ENCODE measurements at regions not wholly inside any gene's neighbourhood (a gene's known extent, or its start where the extent isn't known, plus 50 kb on each side); places are given as distances from the start of the nearest gene placed in this dataset.

GRCh38 chr11:11789735-11790369 is 51.9 kb upstream of the USP47 start:
- no peak for DNase-seq (ENCODE audit: low read depth, low spot score)

GRCh38 chr11:11788063-11788710 is 53.6 kb upstream of the USP47 start:
- no peak for DNase-seq (ENCODE audit: low read depth, low spot score)

DNA sequence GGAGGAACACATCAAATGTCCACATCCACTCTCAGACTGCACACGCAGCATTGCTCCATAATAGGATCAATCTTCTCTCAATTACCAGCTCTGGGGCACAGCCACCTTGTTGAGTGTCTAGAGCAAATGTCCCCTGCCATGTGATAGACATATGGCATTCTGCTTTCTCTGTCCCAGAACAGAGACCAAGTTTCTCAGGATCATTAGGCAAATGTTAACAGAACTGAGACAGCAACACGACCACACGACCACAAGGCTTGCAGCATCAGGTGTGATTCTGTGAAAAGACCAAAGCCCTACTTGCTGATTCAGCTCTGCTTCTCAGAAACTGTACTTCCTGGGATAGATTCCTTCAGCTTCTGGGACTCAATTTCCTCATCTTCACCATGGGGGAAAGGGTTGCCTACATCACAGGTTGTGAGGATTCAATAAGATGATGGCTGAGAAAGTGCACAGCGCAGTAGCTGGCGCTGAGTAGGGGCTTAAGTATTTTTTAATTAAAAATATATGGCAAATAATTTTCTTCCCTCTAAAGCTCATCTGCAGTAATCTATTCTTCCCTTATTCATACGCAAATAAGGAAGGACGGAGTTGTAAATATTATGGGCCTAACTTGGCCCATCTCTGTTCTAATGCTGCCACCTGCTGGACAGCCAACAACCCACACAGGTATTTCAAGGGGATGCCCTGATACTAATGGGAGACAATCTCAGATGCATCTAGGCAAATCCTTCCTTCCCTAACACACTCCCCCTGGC is 54.3 kb upstream of the USP47 start:
- DNase-seq (ENCODE audit: low read depth, low spot score): peak; percentile 54

GRCh38 chr11:11786771-11787170 is 55.0 kb upstream of the USP47 start:
- DNase-seq (ENCODE audit: low read depth, low spot score): peak; percentile 21

- no peak for DNase-seq (ENCODE audit: low read depth, low spot score)
Observed at GRCh38 chr11:11786234-11786633, 55.5 kb upstream of the USP47 start.

GRCh38 chr11:11782532-11783110 is 59.2 kb upstream of the USP47 start:
- DNase-seq (ENCODE audit: low read depth, low spot score): no peak

DNA sequence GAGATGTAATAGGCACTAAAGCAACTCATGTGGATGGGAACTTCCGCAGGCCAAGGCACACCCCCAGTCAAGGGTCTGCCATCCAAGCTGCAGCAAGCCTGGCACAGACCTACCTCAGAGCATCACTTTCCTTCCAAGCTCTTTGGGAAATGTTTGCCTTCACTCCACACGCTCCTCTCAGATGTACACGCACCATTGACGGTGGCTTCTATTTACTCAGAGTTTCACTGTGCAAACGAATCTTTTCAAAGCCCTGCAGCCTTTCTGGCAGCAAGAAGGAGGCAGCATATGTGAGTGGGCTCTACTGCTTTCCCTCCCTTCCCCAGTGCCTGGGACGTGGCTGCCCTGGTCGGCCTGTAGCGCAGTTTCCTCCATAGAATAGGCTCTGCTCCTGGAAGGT is 60.9 kb upstream of the USP47 start:
- no peak for DNase-seq (ENCODE audit: low read depth, low spot score)

GRCh38 chr11:11779975-11780374 is 61.8 kb upstream of the USP47 start:
- no peak for DNase-seq (ENCODE audit: low read depth, low spot score)

- DNase-seq (ENCODE audit: low read depth, low spot score): no peak
Observed at GRCh38 chr11:11777897-11778296, 63.9 kb upstream of the USP47 start.

DNA sequence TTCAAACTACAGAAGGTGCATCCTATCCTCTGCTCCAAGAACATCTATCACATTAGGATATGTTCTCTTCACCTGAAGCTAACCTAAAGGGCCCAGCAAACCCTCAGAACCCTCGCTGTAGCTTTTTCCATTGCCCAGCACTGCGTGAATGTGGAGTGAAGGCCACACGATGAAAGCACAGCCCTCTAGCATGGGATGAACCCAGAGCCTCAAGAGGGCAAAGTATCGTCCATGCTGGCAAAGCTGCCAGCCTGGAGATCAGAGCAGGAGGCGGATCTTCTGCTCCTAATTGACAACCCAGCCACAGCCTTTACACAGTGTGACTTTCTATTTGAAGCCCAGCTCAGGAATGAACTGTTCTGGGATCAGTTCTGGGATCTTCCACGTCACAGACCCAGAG is 65.1 kb upstream of the USP47 start:
- DNase-seq (ENCODE audit: low read depth, low spot score): no peak

DNA sequence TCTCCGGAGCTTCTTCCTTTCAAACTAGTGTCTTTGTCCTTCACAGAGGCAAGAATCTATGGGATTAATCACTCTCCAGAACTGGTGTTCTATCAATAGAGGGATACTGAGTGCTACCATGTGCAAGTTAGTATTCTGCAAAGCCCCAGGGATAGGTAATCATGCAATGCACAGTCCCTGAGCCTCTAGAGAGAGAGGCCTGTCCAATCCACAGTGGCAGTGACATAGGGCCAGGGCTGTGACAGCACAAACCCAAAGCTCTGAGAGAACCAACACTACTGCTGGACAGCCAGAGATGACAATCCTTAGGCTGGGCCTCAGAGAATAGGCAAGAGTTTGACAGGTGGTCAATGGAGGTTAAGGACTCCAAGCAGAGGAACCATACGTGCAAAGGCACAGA is 66.8 kb upstream of the USP47 start:
- DNase-seq (ENCODE audit: low read depth, low spot score): no peak

GRCh38 chr11:11772865-11773515 is 68.8 kb upstream of the USP47 start:
- no peak for DNase-seq (ENCODE audit: low read depth, low spot score)

GRCh38 chr11:11770921-11771486 is 70.8 kb upstream of the USP47 start:
- no peak for DNase-seq (ENCODE audit: low read depth, low spot score)

DNA sequence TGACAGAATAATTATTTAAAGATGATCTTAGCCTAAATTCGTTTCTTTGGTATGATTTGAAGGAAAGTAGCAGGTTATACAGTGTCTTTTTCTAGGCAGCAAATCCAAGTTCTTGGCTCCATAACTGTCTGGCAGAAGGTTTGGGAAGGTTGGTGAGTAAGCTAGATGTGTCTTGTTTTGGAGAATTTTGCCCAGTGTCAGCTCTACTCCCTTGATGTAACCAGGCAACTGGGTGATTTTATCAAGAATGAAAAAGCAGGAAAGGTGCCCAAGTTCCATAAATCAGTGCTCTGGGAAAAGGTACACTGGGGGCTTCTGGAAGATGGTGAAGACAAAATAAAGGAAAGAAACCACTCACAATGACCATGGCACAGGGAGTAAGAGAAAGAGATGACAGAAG is 71.5 kb upstream of the USP47 start:
- no peak for DNase-seq (ENCODE audit: low read depth, low spot score)

DNA sequence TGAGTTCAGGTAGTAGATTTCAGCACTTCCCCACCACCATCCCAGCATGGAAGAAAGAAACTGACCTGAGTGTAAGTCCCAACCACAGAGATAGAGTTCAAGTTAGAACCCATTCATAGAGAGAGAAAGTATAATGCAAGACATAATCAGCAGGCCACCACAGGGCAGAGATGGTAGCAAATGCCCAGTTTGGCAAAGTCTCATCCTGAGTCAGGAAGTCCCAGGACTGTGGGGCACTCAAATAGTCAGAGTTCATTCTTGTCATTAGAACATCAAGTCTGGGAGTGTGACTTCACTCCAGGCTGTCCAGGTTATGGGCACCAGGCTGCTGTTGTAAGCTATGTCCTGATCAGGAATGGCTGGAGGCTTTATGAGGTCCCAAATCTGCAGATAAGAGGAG is 72.0 kb upstream of the USP47 start:
- DNase-seq (ENCODE audit: low read depth, low spot score): no peak

- DNase-seq (ENCODE audit: low read depth, low spot score): no peak
Observed at GRCh38 chr11:11769362-11769761, 72.4 kb upstream of the USP47 start.

DNA sequence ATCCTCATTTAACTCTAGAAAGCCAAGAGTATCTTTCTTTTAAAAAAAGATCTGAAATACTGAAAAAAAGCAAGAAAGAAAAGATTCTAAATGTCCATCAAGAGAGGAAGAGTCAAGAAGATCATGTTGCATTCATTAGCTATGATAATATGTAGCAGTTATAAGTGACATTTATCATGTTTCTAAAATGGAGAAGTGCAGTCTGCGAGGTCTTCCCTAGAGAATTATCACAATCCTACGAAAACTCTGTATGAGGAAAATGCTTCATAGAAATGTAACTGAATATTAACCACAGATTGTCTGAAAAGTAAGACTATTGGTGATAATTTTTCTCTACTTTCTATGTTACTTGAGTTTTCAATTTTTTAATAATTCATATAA is 77.4 kb upstream of the USP47 start:
- no peak for DNase-seq (ENCODE audit: low read depth, low spot score)

DNA sequence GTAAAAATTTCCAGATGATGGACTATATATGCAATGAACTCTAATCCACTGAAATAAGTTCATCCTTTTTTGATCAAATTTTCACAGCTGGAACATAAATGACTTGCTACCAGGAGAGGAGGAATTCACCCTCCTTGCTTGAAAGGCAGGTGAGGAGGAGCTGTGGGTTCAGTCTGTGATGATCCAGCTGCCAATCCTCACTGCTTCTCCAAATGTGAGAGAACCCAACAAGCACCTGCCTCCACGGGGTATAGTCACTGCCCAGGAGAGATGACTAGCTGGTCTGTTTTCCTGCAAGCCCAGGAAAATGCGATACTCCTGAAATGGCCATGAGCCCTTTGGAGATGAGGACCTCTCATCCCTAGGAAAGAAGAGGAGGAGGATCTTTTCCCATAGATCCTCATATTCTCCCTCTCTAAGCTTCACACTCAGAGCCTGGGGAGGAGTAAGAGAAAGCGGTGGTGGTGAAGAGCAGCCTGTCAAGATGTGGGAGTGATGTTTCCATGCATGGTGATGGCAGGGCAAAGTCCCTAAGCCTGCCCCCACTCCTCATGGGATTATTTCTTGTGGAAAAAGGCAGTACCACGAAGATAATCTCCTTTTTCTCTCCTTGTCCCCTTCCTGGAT is 77.9 kb upstream of the USP47 start:
- no peak for DNase-seq (ENCODE audit: low read depth, low spot score)

- no peak for DNase-seq (ENCODE audit: low read depth, low spot score)
Observed at GRCh38 chr11:11760838-11761237, 80.9 kb upstream of the USP47 start.

- DNase-seq (ENCODE audit: low read depth, low spot score): no peak
Observed at GRCh38 chr11:11758603-11759196, 83.1 kb upstream of the USP47 start.

DNA sequence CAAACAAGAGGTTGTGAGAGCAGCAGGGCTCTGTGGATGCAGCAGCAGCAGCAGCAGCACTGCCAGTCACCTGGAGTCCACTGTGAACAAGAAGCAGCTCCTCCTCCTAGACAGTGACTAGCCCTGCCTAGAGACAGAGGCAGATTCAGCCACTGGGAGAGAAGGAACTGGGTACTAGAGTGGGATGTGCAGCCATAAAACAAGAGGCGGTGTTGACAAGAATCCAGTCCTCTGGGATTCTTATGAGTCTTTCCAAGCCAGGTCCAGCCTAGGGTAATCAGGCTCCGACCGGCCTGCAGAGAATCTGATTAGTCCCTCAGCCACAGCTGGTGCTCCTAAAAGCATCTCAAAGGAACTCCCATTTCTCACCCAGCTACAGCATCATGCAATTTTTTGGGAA is 83.9 kb upstream of the USP47 start:
- DNase-seq (ENCODE audit: low read depth, low spot score): peak; percentile 2

Data from ELF-1 (cell line).